Keratinocyte (primary cell): ENCODE measurements at regions not wholly inside any gene's neighbourhood (a gene's known extent, or its start where the extent isn't known, plus 50 kb on each side); places are given as distances from the start of the nearest gene placed in this dataset.

Experiments used
- CTCF ChIP-seq, 3 experiments: IDR thresholded peaks in 1 of 3; conservative IDR thresholded peaks in 1 of 3; optimal IDR thresholded peaks in 1 of 3; 2 replicates in 2 of 3; 3 replicates in 1 of 3; pipeline versions ENCODE3 to v1.5.1; 2011; ENCODE audit warnings: low read length in 3 of 3, mild to moderate bottlenecking in 3 of 3, moderate library complexity in 2 of 3, control low read depth in 1 of 3, inconsistent platforms in 1 of 3; ENCODE audit not compliant: insufficient read depth in 2 of 3; ENCODE audit errors: extremely low read depth in 1 of 3
- EZH2 ChIP-seq: IDR thresholded peaks from one replicate; pipeline ENCODE4 v1.6.1; 2012; ENCODE audit warnings: inconsistent platforms, mild to moderate bottlenecking, low read length, moderate library complexity

DNA sequence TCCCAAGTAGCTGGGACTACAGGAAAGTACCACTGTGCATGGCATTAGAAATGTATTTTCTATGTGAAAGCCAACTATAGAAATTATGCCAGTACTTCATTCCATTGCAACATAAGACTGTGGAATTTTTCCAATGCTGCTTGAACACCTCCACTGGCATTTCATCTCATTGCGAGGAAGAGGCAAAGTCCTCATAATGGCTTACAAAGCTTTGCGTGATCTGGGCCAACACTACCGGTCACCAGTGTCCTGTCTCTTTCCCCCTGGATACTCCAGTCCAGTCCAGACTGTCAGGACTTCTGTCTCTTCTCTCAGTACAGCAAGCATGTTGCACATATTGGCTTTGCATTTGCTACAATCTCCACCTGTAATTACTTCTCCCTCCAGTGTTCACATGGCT, 223.5 kb downstream of the GPD2 start:
- no peak for TF ChIP-seq CTCF (optimal IDR thresholded peaks at IDR 0.05 in 1 of 3, IDR thresholded peaks at IDR 0.05 in 1 of 3, conservative IDR thresholded peaks at IDR 0.05 in 1 of 3; ENCODE audit: extremely low read depth in 1 of 3, insufficient read depth in 2 of 3, low read length in 3 of 3)
- TF ChIP-seq EZH2 = no peak
